T-helper 2 cell (primary cell): ENCODE measurements at regions not wholly inside any gene's neighbourhood (a gene's known extent, or its start where the extent isn't known, plus 50 kb on each side); places are given as distances from the start of the nearest gene placed in this dataset.
A peak's percentile ranks its signal among the peaks of the same experiment; 100 is the strongest.

Experiments
- DNase-seq, 5 experiments: peaks; one replicate each; pipeline versions ENCODE4 v3.0.0 to v3.0.0-alpha.2; 2012 to 2022

- no peak for DNase-seq
These were observed 93.8 kb downstream of the GLRX3 start for GRCh38 chr10:130230036-130230435.

GRCh38 chr10:130230611-130231010, 94.4 kb downstream of the GLRX3 start:
- DNase-seq = no peak

- no peak for DNase-seq
These were observed 95.1 kb downstream of the GLRX3 start for GRCh38 chr10:130231251-130231741.

- DNase-seq = no peak
These were observed 96.2 kb downstream of the GLRX3 start for GRCh38 chr10:130232166-130233034.

- DNase-seq = no peak
These were observed 96.8 kb downstream of the GLRX3 start for GRCh38 chr10:130233035-130233360.

- no peak for DNase-seq
These were observed 97.2 kb downstream of the GLRX3 start for GRCh38 chr10:130233426-130233825.

GRCh38 chr10:130234171-130234965, 98.2 kb downstream of the GLRX3 start:
- DNase-seq = no peak

- DNase-seq = no peak
These were observed 100.5 kb downstream of the GLRX3 start for GRCh38 chr10:130236711-130237110.

- no peak for DNase-seq
These were observed 104.2 kb downstream of the GLRX3 start for GRCh38 chr10:130240409-130240808.

GRCh38 chr10:130242513-130242912, 106.3 kb downstream of the GLRX3 start:
- no peak for DNase-seq

- DNase-seq = peak in 1 of 5 experiments; percentile 35
These were observed 106.8 kb downstream of the GLRX3 start for GRCh38 chr10:130243015-130243414.

- DNase-seq = no peak
These were observed 108.1 kb downstream of the GLRX3 start for GRCh38 chr10:130244031-130244927.

- no peak for DNase-seq
These were observed 108.8 kb downstream of the GLRX3 start for GRCh38 chr10:130244928-130245495.

GRCh38 chr10:130246113-130246512, 109.9 kb downstream of the GLRX3 start:
- no peak for DNase-seq

- no peak for DNase-seq
These were observed 113.9 kb downstream of the GLRX3 start for GRCh38 chr10:130250127-130250526.

- no peak for DNase-seq
These were observed 115.6 kb downstream of the GLRX3 start for GRCh38 chr10:130251766-130252165.

- DNase-seq = no peak
These were observed 118.1 kb downstream of the GLRX3 start for GRCh38 chr10:130254243-130254642.

- no peak for DNase-seq
These were observed 118.5 kb downstream of the GLRX3 start for GRCh38 chr10:130254662-130255061.

GRCh38 chr10:130255777-130256176, 119.6 kb downstream of the GLRX3 start:
- DNase-seq = no peak

- DNase-seq = no peak
These were observed 121.7 kb downstream of the GLRX3 start for GRCh38 chr10:130257897-130258296.

- no peak for DNase-seq
These were observed 123.2 kb downstream of the GLRX3 start for GRCh38 chr10:130259380-130259779.

- DNase-seq = no peak
These were observed 125.1 kb downstream of the GLRX3 start for GRCh38 chr10:130261306-130261705.
